IMR-90 (cell line): ENCODE measurements at regions not wholly inside any gene's neighbourhood (a gene's known extent, or its start where the extent isn't known, plus 50 kb on each side); places are given as distances from the start of the nearest gene placed in this dataset.

Source experiments
- ATAC-seq: fragments of 200-7000 bp; cut with Tn5 transposase; 2 replicates; pipeline ENCODE4 v1.9.1; 2020; ENCODE audit warnings: low read depth, mild to moderate bottlenecking, moderate library complexity
- BruUV-seq: library from RNA; stranded (reverse); fragments of 400-500 nt; replicated peaks from 2 replicates; lab custom pipeline; 2021; lab: Mats Ljungman, UMichigan
- CTCF ChIA-PET: fragments of 300-600 bp; formaldehyde crosslinking; extraction: SDS; loops from one replicate; lab custom pipeline; 2021; ENCODE audit warnings: antibody characterized with exemption; lab: Yijun Ruan, JAX
- POLR2A ChIA-PET: fragments of 300-600 bp; sonication (Branson Sonifier 250); formaldehyde crosslinking; loops from one replicate; lab custom pipeline; 2022; ENCODE audit warnings: antibody characterized with exemption; ENCODE audit not compliant: unreplicated experiment; lab: Charles Lee
- DNase-seq: peaks from one replicate; pipeline ENCODE4 v3.0.0; 2013
- H2AFZ ChIP-seq: replicated peaks from 2 replicates; pipeline ENCODE3; 2013; ENCODE audit warnings: low read length, mild to moderate bottlenecking; ENCODE audit not compliant: poor library complexity
- H2AK5ac ChIP-seq: 2 replicates; pipeline ENCODE4 v1.6.1; 2013; ENCODE audit warnings: low read depth, low read length, inconsistent platforms
- H2AK9ac ChIP-seq: replicated peaks from 2 replicates; pipeline ENCODE3; 2013; ENCODE audit warnings: mild to moderate bottlenecking, low read depth, low read length, moderate library complexity; ENCODE audit not compliant: poor library complexity
- H2BK120ac ChIP-seq: 2 replicates; pipeline ENCODE4 v1.6.1; 2013; ENCODE audit warnings: low read depth, low read length, inconsistent platforms
- H2BK15ac ChIP-seq: 3 replicates; pipeline ENCODE4 v1.6.1; 2013; ENCODE audit warnings: low read depth, low read length, inconsistent platforms
- H2BK20ac ChIP-seq: 2 replicates; pipeline ENCODE4 v1.6.1; 2013; ENCODE audit warnings: low read depth, mild to moderate bottlenecking, inconsistent platforms, low read length, moderate library complexity
- H2BK5ac ChIP-seq: 2 replicates; pipeline ENCODE4 v1.6.1; 2013; ENCODE audit warnings: mild to moderate bottlenecking, low read depth, low read length, inconsistent platforms; ENCODE audit not compliant: poor library complexity, severe bottlenecking
- H3K14ac ChIP-seq: replicated peaks from 2 replicates; pipeline ENCODE4 v1.6.1; 2013; ENCODE audit warnings: low read depth, low read length, inconsistent platforms
- H3K18ac ChIP-seq: 2 replicates; pipeline ENCODE4 v1.6.1; 2013; ENCODE audit warnings: low read depth, low read length, control low read depth
- H3K23ac ChIP-seq: 2 replicates; pipeline ENCODE4 v1.6.1; 2013; ENCODE audit warnings: low read depth, low read length, inconsistent platforms
- H3K27ac ChIP-seq: 2 replicates; pipeline ENCODE4 v1.5.1; 2013; ENCODE audit warnings: mild to moderate bottlenecking, control low read depth, low read length; ENCODE audit not compliant: insufficient read depth
- H3K27me3 ChIP-seq: 2 replicates; pipeline ENCODE4 v1.6.1; 2013; ENCODE audit warnings: low read length; ENCODE audit not compliant: control insufficient read depth, insufficient read depth
- H3K36me3 ChIP-seq: 2 replicates; pipeline ENCODE4 v1.6.1; 2013; ENCODE audit warnings: low read length, mixed read lengths; ENCODE audit not compliant: control insufficient read depth, insufficient read depth
- H3K4ac ChIP-seq: 2 replicates; pipeline ENCODE4 v1.6.1; 2013; ENCODE audit warnings: low read depth, low read length, inconsistent platforms
- H3K4me1 ChIP-seq: 2 replicates; pipeline ENCODE4 v1.6.1; 2013; ENCODE audit warnings: low read length, mixed read lengths; ENCODE audit not compliant: control insufficient read depth, insufficient read depth
- H3K4me2 ChIP-seq: 2 replicates; pipeline ENCODE4 v1.6.1; 2013; ENCODE audit warnings: low read depth, mild to moderate bottlenecking, control low read depth, low read length, moderate library complexity
- H3K4me3 ChIP-seq: 2 replicates; pipeline ENCODE4 v1.5.1; 2013; ENCODE audit warnings: low read depth, mild to moderate bottlenecking, control low read depth, low read length, moderate library complexity; ENCODE audit not compliant: insufficient read depth
- H3K56ac ChIP-seq: 2 replicates; pipeline ENCODE4 v1.6.1; 2013; ENCODE audit warnings: low read length, inconsistent platforms; ENCODE audit not compliant: insufficient read depth; ENCODE audit errors: extremely low read depth
- H3K79me1 ChIP-seq, 2 experiments: 2 replicates each; pipeline ENCODE4 v1.6.1; 2013; ENCODE audit warnings: low read length in 2 of 2, inconsistent platforms in 1 of 2, low read depth in 1 of 2
- H3K9ac ChIP-seq: 2 replicates; pipeline ENCODE4 v1.6.1; 2013; ENCODE audit warnings: low read depth, low read length, control low read depth
- H3K9me1 ChIP-seq: 2 replicates; pipeline ENCODE4 v1.6.1; 2013; ENCODE audit warnings: low read length, inconsistent platforms; ENCODE audit not compliant: insufficient read depth
- H3K9me3 ChIP-seq: 2 replicates; pipeline ENCODE4 v1.6.1; 2013; ENCODE audit warnings: low read length; ENCODE audit not compliant: control insufficient read depth, insufficient read depth
- H4K20me1 ChIP-seq: 2 replicates; pipeline ENCODE4 v1.6.1; 2013; ENCODE audit warnings: low read length, inconsistent platforms; ENCODE audit not compliant: insufficient read depth
- H4K5ac ChIP-seq: 2 replicates; pipeline ENCODE4 v1.6.1; 2013; ENCODE audit warnings: mild to moderate bottlenecking, low read depth, low read length, control low read depth
- H4K8ac ChIP-seq, 2 experiments: 2 replicates each; pipeline ENCODE4 v1.6.1; 2013; ENCODE audit warnings: low read depth in 2 of 2, low read length in 2 of 2, control low read depth in 1 of 2, inconsistent platforms in 1 of 2
- H4K91ac ChIP-seq: 2 replicates; pipeline ENCODE4 v1.6.1; 2013; ENCODE audit warnings: low read depth, low read length, inconsistent platforms; ENCODE audit not compliant: insufficient read depth
- CEBPB ChIP-seq: IDR thresholded peaks from 2 replicates; pipeline ENCODE4 v1.6.1; 2012; ENCODE audit warnings: low read depth, low read length, improper control_type of control experiment
- CTCF ChIP-seq: conservative IDR thresholded peaks from 2 replicates; pipeline ENCODE4 v1.5.1; 2012; ENCODE audit warnings: mild to moderate bottlenecking, low read depth, low read length, improper control_type of control experiment
- ELK1 ChIP-seq: fragments of 150-350 bp; IDR thresholded peaks from 2 replicates; pipeline ENCODE4 v1.6.1; 2016; ENCODE audit warnings: low read depth, mild to moderate bottlenecking, low read length, moderate library complexity, borderline replicate concordance
- MAZ ChIP-seq: IDR thresholded peaks from 2 replicates; pipeline ENCODE4 v1.6.1; 2012; ENCODE audit warnings: low read depth, mild to moderate bottlenecking, low read length, improper control_type of control experiment, moderate library complexity, borderline replicate concordance
- WGBS, 2 experiments: methylation state at CpG; one replicate each; pipeline versions ENCODE4 v1.1.5 to v1.1.7; 2013; ENCODE audit warnings: missing lambda C conversion rate in 2 of 2; ENCODE audit not compliant: insufficient read length in 1 of 2; ENCODE audit errors: extremely low coverage in 2 of 2; 5-methylcytosine and 5-hydroxymethylcytosine counted together
- dilution Hi-C: fragments of 300-500 bp; cut with HindIII; formaldehyde crosslinking; loops from one replicate; pipeline ENCODE4 v1.14.3; 2018; ENCODE audit warnings: low sequenced_read_pairs; ENCODE audit not compliant: unreplicated experiment
- in situ Hi-C: fragments of 300-500 bp; cut with MboI; formaldehyde crosslinking; loops from 3 replicates; pipeline ENCODE4 v1.14.3; 2019; ENCODE audit warnings: low sequenced_read_pairs, inconsistent platforms, mixed read lengths
- intact Hi-C: fragments of 100-400 bp; cut with micrococcal nuclease; formaldehyde crosslinking; loops from 2 replicates; pipeline ENCODE4 v1.10.0; 2022

GRCh38 chr6:105651969-105652368, 249.1 kb upstream of the PREP start:
- Histone ChIP-seq H3K27ac (no peak overlapping the region), H2BK20ac (no peak overlapping the region), H2AK5ac (no peak overlapping the region), H2AFZ (no peak overlapping the region), H3K9ac (no peak overlapping the region), H3K9me1 (no peaks in the 10 kb centered on the region), H2BK120ac (no peak overlapping the region), H2AK9ac (no peak overlapping the region), H3K4me2 (no peak overlapping the region), H3K56ac (no peak overlapping the region), H3K4me3 (no peak overlapping the region), H2BK5ac (no peak overlapping the region), H3K4me1 (no peaks in the 10 kb centered on the region), H3K36me3 (no peaks in the 10 kb centered on the region), H2BK15ac (no peak overlapping the region), H3K23ac (no peak overlapping the region), H3K4ac (no peak overlapping the region), H4K91ac (no peak overlapping the region), H4K8ac (no peak overlapping the region), H3K9me3 (no peaks in the 10 kb centered on the region), H3K79me1 (no peaks in the 10 kb centered on the region), H4K20me1 (no peaks in the 10 kb centered on the region), H3K27me3 (no peaks in the 10 kb centered on the region; the same call in 1 of the 2 replicates), H4K5ac (no peak overlapping the region), H3K14ac (no peak overlapping the region), H3K18ac (no peak overlapping the region)
- in situ Hi-C loops: no loop called here
- dilution Hi-C loops: no loop called here
- ATAC-seq (no peak), DNase-seq (no peak)
- POLR2A ChIA-PET: no interaction called here
- TF ChIP-seq MAZ (no peak), ELK1 (no peak), CEBPB (no peak), CTCF (no peak)
- CTCF ChIA-PET: no interaction called here
- BruUV-seq: no TSS peak
- WGBS, 2 experiments: no CpG with 5 or more reads among the region's 2 CpGs
- intact Hi-C loops: no loop called here
